SU-DHL-6 (cell line): ENCODE measurements at regions not wholly inside any gene's neighbourhood (a gene's known extent, or its start where the extent isn't known, plus 50 kb on each side); places are given as distances from the start of the nearest gene placed in this dataset.

ENCODE experiments used
- CTCF ChIP-seq: fragments of 200-600 bp; sonication (generic); IDR thresholded peaks from one replicate; pipeline ENCODE4 v1.5.1; 2017; ENCODE audit warnings: antibody characterized with exemption, mild to moderate bottlenecking, low read length, moderate library complexity; ENCODE audit not compliant: insufficient read depth, poor library complexity, severe bottlenecking
- EZH2phosphoT487 ChIP-seq: fragments of 200-600 bp; sonication (generic), shearing (Covaris generic); conservative IDR thresholded peaks from 2 replicates; pipeline ENCODE4 v1.6.1; 2018; ENCODE audit warnings: mild to moderate bottlenecking, antibody characterized with exemption, low read length, moderate library complexity, mixed read lengths

- TF ChIP-seq CTCF (no peak), EZH2phosphoT487 (no peak)
These were observed 108.8 kb downstream of the ACKR3 start for GRCh38 chr2:236678307-236678975.
